HG02610 (cell line): ENCODE measurements at regions not wholly inside any gene's neighbourhood (a gene's known extent, or its start where the extent isn't known, plus 50 kb on each side); places are given as distances from the start of the nearest gene placed in this dataset.

Source experiments
- ATAC-seq: cut with Tn5 transposase; IDR thresholded peaks from one replicate; pipeline ENCODE4 v1.9.1; 2021; ENCODE audit warnings: mild to moderate bottlenecking, moderate library complexity; ENCODE audit not compliant: unreplicated experiment

GRCh38 chr1:83015163-83015562 lies 983.8 kb downstream of the TTLL7 start:
- ATAC-seq, result no peak

GRCh38 chr1:83012950-83013349 lies 986.0 kb downstream of the TTLL7 start:
- no peak for ATAC-seq

GRCh38 chr1:83011265-83011664 lies 987.7 kb downstream of the TTLL7 start:
- no peak for ATAC-seq

GRCh38 chr1:83006271-83006670 lies 992.7 kb downstream of the TTLL7 start:
- ATAC-seq, result no peak

GRCh38 chr1:83000286-83000685 lies 998.6 kb downstream of the TTLL7 start:
- no peak for ATAC-seq

GRCh38 chr1:82995951-82996350 lies 1003.0 kb downstream of the TTLL7 start:
- ATAC-seq, result no peak

GRCh38 chr1:82994616-82995263 lies 1004.2 kb downstream of the TTLL7 start:
- ATAC-seq, result no peak

- ATAC-seq, result no peak
Observed at GRCh38 chr1:82991569-82991968, 1007.4 kb downstream of the TTLL7 start.

GRCh38 chr1:82979593-82980236 lies 1019.2 kb downstream of the TTLL7 start:
- ATAC-seq, result peak; percentile 98

- ATAC-seq, result no peak
Observed at GRCh38 chr1:82978461-82979324, 1020.2 kb downstream of the TTLL7 start.

GRCh38 chr1:82972841-82973553 lies 1025.9 kb downstream of the TTLL7 start:
- no peak for ATAC-seq

- ATAC-seq, result no peak
Observed at GRCh38 chr1:82969340-82969739, 1029.6 kb downstream of the TTLL7 start.

- ATAC-seq, result no peak
Observed at GRCh38 chr1:82962658-82963057, 1036.3 kb downstream of the TTLL7 start.

GRCh38 chr1:82950606-82951200 lies 1048.2 kb downstream of the TTLL7 start:
- ATAC-seq, result no peak

- ATAC-seq, result no peak
Observed at GRCh38 chr1:82948386-82948785, 1050.5 kb downstream of the TTLL7 start.

- no peak for ATAC-seq
Observed at GRCh38 chr1:82947278-82947677, 1051.7 kb downstream of the TTLL7 start.

- ATAC-seq, result no peak
Observed at GRCh38 chr1:82946096-82946605, 1052.8 kb downstream of the TTLL7 start.

- ATAC-seq, result no peak
Observed at GRCh38 chr1:82944822-82945221, 1054.1 kb downstream of the TTLL7 start.

- ATAC-seq, result no peak
Observed at GRCh38 chr1:82934074-82934473, 1064.9 kb downstream of the TTLL7 start.

- ATAC-seq, result no peak
Observed at GRCh38 chr1:82932727-82933126, 1066.2 kb downstream of the TTLL7 start.

GRCh38 chr1:82932207-82932606 lies 1066.7 kb downstream of the TTLL7 start:
- ATAC-seq, result no peak
